Ramos (cell line): ENCODE measurements at regions not wholly inside any gene's neighbourhood (a gene's known extent, or its start where the extent isn't known, plus 50 kb on each side); places are given as distances from the start of the nearest gene placed in this dataset.

Experiments used
- in situ Hi-C: fragments of 300-500 bp; cut with MboI; formaldehyde crosslinking; loops from one replicate; pipeline ENCODE4 v1.14.3; 2022; ENCODE audit warnings: low sequenced_read_pairs; ENCODE audit not compliant: unreplicated experiment

DNA sequence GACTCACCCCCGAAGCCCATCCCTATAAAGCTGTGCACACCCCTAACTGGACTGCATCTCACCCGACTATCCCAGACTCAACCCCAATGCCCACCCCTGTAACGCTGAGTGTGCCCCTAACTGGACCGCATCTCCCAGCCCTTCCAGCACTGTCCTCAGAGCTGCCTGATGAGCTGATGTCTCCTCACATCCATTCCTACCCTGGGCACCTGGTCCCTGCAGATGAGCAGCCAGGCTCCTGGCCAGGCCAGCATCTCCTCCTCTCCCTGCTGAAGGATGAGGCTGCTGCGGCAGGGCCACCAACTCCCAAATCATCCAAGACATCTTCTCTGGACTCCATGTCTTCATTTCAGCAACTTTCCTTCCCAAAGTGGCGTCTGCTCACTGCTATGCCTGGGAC, 332.1 kb downstream of the CTTN start:
- in situ Hi-C loops, result no loop called here

DNA sequence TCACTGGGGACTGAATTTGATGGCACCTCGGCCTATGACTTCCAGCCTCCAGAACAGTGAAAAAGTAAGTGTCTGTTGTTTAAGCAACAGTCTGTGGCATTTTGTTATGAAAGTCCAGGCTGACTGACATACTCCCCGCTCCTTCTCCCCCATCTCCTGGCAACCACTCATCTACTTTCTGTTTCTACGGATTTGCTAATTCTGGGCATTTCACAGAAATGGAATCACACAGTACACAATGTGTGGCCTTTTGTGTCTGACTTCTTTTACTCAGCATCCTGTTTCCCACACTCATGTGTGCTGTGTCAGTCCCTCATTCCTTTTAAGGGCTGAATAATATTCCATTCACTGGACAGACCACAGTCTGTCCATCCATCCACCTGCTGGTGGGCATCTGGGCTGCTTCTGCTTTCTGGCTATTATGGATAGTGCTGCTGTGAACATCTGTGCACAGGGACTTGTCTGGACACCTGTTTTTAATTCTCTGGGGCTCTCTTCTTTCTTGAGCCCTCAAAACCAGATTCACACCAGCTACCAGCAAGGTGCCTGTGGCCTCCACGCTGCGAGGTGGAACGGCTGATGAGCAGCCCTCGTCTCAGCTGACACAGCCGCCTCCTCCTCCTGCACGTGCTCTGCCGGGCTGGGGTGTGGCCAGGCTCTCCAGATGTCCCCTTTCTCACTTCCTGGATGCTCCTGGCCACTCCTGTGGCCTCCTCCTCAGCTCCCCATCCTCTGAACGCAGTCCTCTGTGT, 333.1 kb downstream of the CTTN start:
- in situ Hi-C loops, result no loop called here

- in situ Hi-C loops, result no loop called here
Measured at GRCh38 chr11:70732023-70732880, 333.9 kb downstream of the CTTN start.

- in situ Hi-C loops, result no loop called here
Measured at GRCh38 chr11:70732881-70733196, 334.5 kb downstream of the CTTN start.

DNA sequence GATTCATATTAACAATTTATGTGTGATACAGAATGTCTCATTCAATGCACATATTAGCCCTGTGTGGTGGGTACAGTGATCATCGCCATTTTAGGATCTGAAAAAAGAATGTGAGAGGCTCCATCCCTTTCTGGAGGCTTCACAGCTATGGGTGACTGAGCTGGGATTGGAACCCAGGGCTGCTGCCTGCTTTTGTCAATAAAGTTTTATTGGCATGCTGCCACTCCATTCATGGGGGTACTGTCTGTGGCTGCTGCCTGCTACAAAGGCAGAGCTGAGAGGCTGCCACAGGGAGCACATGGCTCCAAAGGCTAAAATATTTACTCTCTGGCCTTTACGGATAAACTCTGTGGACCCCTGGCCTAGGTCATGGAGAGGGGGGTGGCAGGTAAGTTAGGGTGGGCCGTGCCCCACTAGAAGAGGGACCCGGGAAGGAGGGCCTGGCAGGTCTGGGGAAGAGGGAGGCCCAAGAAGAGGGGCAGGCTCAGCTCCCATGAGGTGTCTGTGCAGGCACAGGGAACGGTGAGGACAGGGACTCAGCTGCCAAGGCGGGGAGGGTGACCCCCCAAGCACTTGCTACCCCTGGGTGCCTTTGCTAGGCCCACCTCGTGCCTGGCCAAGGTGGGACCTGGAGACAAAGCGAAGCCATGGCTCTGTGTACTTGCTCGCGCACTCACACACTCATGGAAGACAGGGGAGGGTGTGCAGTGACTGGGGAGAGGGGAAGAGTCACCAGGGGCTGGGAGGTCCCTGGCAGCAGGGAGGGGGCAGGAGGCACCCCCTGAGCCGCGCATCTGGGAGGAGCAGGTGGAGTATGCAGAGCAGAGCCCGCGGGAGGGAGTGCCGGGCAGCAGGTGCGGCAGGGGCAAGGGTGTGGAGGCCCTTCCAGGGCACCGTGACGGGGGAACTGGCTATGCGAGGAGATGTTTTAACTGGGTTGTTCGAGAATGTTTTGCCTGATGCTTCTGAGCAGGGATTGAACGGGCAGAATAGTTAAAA, 335.3 kb downstream of the CTTN start:
- in situ Hi-C loops, result no loop called here

- in situ Hi-C loops, result no loop called here
Measured at GRCh38 chr11:70734379-70734778, 336.1 kb downstream of the CTTN start.

GRCh38 chr11:70734911-70735310, 336.6 kb downstream of the CTTN start:
- in situ Hi-C loops, result no loop called here

- in situ Hi-C loops, result no loop called here
Measured at GRCh38 chr11:70735976-70736375, 337.6 kb downstream of the CTTN start.

DNA sequence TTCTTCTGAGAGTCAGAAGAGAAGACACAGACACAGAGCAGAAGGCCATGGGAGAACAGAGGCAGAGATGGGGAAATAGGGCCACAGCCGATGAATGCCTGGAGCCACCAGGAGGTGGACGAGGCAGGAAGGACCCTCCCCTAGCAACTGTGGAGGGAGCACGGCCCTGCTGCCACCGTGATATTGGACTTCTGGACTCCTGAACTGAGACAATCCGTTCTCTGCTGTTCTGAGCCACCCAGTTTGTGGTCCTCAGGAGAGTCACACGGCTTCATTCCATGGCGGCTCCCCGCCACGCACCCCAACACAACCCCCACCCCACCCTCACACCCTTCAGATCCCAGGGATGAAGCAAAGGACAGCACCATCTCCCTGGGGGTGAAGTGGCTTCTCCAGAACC, 338.1 kb downstream of the CTTN start:
- in situ Hi-C loops, result no loop called here

- in situ Hi-C loops, result no loop called here
Measured at GRCh38 chr11:70736937-70737640, 338.8 kb downstream of the CTTN start.

- in situ Hi-C loops, result no loop called here
Measured at GRCh38 chr11:70737816-70738630, 339.7 kb downstream of the CTTN start.

DNA sequence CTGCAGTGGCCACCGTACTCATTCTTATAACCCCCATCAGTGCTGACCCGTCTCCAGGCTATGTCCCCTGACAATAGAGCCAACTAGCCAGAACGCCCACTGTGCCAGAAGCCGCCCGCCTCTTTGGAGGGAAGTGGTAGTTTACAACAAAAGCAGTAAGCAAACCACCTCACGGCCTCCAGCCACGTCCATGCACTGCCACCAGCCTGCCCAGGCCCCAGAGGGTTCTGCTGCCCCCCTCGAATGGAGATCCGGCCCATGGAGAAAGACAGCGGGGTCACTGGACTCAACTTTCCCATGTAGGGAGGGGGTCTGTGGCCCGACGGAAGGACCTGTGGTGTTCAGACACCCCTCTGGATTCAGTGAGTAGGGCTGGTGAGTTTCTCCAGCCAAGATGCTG, 340.3 kb downstream of the CTTN start:
- in situ Hi-C loops, result no loop called here

- in situ Hi-C loops, result no loop called here
Measured at GRCh38 chr11:70739091-70739490, 340.8 kb downstream of the CTTN start.

- in situ Hi-C loops, result no loop called here
Measured at GRCh38 chr11:70739811-70740487, 341.6 kb downstream of the CTTN start.

GRCh38 chr11:70740488-70740851, 342.1 kb downstream of the CTTN start:
- in situ Hi-C loops, result no loop called here

DNA sequence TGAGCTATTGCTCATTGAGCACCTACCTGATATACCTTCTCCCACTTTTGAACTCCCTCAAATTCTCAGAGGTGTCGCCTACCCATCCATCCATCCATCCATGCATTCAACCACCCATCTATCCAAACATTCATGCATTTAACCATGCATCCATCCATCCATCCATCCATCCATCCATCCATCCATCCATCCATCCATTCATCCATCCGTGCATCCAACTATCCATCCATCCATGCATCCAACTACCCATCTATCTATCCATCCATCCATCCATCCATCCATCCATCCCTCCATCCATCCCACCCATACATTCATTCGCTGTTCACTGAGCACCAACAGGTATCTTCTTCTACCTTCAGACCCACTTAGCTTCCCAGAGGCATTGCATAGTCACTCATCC, 342.8 kb downstream of the CTTN start:
- in situ Hi-C loops, result no loop called here

GRCh38 chr11:70742553-70743291, 344.4 kb downstream of the CTTN start:
- in situ Hi-C loops, result no loop called here

GRCh38 chr11:70743329-70743728, 345.0 kb downstream of the CTTN start:
- in situ Hi-C loops, result no loop called here
